GM18511 (cell line): ENCODE measurements at regions not wholly inside any gene's neighbourhood (a gene's known extent, or its start where the extent isn't known, plus 50 kb on each side); places are given as distances from the start of the nearest gene placed in this dataset.
A peak's percentile ranks its signal among the peaks of the same experiment; 100 is the strongest.
"Not testable (repeated sequence)": the region's sequence is repeated elsewhere in the genome, so short reads cannot be mapped to it uniquely, and the experiment has no call there.

Experiments used
- ATAC-seq: cut with Tn5 transposase; IDR thresholded peaks from one replicate; pipeline ENCODE4 v1.9.1; 2021; ENCODE audit warnings: mild to moderate bottlenecking, moderate library complexity; ENCODE audit not compliant: unreplicated experiment

DNA sequence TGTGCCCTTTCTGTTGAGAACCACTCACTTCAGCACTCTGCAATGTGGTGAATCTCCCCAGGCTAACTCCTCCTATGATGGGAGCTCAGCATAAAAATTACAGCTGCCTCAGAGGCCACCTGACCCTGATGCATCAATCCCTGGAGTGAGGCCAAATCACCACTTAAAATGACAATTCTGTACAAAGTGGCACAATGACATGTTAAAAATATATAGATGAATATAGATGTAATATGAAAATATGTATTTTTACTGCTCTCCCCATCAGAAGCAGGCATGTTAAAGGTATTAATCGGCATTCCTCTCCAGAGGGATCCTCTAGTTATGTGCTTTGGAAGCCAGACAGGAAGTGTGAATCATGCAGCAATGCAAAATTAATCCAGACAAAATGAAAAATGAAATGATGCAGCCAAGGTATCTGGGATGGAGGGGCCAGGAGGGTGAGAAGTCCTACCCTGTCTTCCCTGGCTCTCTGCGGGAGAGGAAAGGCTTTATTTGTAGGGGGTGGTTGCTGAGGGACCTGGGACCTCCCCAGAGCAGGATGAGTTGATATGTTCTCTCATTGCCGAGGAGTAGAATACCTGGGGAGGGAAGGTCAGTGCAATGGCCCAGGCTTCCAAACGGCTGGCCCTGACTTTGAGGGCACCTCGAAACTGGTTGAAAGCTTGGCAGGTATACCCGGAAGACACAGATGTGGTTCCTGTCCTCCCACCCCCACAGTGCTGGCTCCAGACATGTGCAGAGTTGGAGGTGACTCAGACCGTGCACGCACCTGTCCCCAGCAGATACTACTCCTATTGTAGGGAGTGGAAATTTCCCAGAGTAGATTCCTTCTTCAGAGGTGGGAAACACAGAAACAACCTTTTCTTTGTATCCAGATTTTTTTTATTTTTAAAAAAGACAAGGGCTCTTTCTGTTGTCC lies 347.9 kb upstream of the NCAM1 start:
- no peak for ATAC-seq

DNA sequence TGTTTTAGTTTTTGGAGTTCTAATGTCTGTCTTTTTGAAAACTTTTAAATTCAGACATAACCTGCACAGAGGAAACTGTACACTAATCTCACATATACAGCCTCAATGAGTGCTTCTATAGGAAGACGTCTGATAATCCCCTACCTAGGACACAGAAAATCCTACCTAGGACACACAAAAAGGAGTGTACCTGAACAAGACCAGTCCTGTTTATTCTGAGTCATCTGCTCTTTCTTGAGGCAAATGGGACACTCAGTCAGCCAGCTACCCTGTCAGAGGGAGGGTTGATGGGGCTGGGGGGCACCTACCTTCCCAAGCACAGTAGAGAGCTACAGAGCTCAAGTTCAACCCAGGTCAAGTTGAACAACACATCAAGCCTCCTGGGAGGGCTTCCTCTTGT lies 346.6 kb upstream of the NCAM1 start:
- no peak for ATAC-seq

DNA sequence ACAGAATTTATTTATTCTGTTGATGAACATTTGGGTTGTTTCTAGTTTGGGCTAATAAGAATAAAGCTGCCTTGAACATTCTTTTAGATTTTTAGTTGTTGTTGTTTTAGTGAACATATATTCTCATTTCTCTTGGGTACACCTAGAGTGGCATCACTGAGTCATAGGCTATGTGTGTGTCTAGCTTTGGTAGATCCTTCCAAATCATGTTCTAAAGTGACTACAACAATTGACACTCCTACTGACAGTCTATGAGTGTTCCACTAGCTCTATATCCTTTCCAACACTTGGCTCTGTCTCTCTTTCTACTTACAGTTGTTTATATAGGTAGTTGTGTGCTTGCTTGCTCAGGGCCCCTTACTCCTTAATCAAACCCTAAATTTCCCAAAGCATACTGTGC lies 346.0 kb upstream of the NCAM1 start:
- no peak for ATAC-seq

DNA sequence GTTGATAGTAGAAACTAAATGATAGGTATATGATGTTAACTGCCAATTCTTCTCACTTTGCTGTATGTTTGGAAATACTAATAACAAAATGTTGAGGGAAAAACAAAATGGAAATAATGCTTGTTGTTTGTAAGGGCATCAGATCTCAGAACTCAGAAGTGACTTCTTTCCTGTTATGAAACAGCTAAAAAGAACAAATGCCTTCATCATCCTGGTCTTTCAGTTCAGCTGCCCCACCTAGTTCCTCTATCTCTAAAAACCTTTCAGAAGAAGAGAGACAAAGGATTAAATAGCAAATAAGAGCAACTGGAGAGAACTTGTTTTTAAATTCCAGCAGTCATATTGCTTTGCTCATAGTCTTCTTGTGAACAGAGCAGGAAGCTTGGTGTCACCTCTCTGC lies 345.3 kb upstream of the NCAM1 start:
- no peak for ATAC-seq

DNA sequence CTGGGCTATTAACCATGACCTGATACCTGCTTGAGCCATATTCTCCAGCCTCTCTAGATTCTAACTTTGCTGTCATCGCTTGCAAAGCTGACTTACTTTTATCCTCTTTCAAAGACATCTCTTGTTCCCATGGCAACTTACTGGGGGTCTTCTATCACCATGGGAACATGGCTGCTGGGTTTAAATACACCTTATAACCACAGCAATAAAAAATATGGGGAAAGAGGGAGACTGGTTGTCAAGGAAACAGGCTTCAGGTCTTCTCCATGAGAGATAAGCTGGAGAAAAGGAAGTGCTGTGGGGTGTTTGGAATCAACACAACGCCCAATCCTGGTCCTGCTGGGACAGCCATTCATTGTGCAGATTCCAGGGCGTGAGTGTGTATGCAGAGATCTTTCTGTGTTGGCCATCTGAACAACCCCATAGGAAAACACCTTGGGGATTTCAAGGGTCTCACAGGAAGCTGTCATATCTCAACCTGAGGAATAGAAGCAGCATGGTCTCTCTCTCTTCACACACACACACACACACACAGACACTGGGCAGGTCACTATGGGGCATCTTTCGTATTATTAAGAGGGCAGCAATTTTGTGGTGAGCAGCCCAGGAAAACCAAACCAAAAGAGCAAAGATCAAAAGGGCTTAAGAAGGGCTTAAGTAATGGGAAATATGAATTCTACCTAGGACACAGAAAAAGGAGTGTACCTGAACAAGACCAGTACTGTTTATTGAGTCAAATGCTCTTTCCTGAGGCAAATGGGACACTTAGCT lies 344.7 kb upstream of the NCAM1 start:
- no peak for ATAC-seq

DNA sequence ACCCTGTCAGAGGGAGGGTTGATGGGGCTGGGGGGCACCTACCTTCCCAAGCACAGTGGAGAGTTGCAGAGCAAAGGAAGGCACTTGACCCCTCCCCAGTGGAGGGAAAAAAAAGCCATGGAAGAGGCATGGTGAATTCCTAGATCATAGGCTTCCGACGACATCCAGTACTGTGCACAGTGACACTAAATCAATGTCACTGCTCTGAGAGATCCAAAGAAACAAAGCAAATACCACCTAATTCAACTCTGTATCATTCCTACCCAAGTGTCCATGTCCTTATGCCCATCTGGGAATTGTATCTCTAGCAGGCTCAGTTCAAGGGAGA lies 344.2 kb upstream of the NCAM1 start:
- ATAC-seq = no peak

DNA sequence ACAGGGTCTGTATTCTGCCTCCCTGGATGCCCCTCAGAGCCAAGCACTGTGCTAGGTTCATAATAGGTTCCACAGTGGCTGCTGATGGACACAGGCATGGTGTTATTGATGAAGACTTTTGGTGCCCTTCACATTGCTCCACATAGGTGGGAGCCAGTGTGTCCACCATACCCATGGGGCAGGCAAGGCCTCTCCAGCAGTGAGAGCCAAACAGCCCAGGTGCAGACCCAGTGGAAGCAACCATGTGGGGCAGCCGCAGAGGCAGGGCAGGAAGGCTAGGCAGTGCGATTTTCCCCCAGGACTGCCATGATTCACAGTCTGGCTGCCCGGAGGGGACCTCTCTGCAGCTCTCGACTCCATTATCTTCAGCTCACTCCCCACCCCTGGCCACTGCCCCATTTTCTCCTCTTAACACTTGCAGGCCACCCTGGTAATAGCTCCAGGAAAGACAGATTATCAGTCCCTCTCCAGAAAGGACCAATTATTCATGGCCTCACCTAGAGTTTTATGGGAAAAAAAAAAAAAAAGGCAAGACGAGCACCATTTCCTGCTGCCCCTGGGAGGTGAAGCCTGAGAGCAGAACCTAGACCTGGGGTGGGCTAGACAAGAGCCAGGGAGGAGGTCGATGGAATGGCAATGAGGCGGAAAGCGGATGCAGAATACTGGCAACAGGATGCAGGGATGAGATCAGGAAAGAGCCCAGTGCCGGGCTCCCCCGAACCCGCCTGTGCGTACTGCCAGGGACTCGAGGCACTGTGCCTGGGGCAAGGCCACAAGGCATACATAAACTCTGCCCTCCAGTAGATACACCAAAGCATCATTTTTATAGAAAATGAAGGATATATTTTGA lies 343.0 kb upstream of the NCAM1 start:
- no peak for ATAC-seq

DNA sequence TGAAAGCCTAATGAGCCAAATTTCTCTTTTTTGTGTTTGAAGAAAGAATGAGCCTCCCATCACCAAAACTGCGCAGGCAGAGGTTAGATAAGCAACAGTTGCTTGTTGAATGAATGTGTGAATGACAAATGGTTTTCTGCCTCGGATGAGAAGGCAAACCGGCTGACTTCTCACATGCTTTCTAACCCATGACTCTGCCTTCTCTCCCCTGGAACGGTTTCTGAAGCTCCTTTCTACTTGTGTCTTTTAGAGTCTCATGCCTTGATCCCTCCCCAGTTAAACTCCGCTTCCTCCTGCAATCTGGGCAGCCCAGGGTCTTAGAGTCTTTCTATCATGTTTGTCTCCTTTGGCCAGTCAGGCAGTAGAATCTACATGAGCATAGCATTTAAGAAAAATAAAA lies 342.1 kb upstream of the NCAM1 start:
- no peak for ATAC-seq

DNA sequence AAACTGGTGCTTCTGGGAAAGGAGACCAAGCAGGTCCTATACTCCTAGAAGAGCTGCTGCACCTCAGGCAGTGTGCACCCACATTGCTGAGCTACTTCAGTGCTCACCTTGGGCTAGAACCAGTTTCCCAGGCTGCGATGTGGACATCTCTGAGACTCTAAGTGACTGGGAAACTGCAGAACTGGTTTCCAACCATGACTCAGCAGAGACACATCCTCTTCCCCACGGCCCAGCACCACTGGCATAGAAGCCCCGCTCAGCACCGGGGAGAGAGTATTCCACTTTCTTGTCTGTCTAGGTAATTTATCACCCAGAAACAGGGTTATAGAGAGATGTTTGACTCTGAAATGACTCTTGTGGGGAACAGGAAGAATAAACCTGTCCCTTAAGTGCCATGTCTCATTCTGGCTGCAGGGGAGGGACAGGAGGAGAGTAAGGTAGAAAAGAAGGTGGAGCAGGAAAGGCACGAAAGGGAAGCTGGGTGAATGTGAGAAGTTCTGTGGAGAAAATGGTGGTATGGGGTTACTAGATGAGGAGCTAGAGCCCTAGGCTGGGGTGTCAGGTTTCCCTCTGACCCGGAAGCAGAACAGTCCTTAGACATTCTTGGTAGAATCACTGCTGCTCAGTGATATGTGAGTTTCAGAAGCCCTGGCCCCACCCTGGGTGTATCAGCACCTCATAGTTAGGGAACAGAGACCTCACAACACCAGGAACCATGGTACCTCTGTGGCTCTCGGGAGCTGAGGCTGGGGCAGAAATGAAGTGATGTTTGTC lies 340.4 kb upstream of the NCAM1 start:
- peak; percentile 46 for ATAC-seq

DNA sequence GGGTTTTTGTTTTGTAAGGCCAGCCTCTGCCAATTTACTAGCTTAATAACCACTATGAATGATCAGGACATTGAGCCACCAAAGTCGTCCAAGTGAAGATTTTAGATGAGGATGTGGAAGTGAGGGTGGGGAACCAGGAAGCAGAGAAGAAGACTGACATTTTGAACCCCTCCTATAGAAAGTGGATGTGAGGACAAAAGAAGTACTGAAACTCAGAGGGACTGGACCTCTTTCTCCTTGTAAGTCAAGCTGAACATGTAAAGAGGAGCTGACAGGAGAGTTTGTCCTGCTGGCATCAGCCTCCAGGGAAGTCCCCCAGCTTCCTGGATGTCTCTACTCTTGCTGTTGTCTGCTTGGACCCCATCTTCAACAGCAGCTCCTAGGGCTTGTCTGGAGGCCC lies 338.2 kb upstream of the NCAM1 start:
- no peak for ATAC-seq

DNA sequence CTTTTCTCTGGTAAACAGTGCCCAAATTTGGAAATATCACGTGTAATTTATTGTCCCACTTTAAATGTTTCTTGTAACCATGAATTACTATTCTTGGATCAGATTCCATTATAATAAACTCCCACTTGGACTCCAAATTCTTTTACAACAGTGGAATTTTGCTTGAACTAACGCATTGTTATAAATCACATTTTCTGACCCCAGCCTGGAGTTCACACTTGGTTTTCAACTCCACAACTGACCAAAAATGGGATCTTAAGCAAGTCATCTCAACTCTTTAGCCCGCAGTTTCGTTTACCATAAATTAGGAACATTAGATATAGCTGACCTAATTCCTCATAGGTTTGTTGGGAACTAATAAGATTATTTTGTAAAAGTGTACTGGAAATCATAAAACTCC lies 336.8 kb upstream of the NCAM1 start:
- ATAC-seq = no peak

DNA sequence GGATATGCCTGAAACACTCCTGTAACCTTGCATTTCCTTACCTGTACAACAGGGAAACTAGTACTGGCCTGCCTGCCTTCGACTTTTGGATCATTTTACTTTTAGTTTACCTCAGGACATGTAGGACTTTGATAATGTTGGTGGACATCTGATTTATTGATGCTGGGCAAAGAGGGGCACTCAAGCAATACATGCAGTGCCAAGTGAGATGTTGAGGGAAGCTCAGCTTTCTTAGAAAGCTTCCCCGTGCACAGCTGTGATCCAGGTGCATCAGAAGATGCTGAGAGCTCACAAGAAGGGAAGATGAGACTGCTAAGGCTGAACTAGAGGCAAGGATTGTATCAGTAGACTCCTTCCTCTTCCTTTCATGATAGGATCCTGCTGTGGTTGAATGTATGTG lies 336.2 kb upstream of the NCAM1 start:
- ATAC-seq = not testable (repeated sequence)

DNA sequence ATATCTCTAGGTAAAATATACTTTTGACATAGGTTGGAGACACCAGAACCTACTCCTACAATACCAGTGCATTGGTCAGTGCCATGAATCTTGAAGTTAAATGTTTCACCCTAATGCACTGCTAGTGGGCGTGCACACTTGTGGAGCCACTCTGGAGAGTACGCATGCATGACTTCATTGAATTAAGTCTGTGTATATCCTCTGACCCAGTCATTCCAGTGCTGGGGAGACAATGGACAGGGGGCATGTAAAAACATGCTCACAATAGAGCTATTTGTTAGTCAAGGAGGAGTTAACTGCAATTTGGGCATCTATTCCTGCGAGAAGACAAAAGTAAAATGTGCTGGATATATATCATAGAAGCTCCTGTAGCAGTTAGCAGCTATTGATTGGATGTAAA lies 335.4 kb upstream of the NCAM1 start:
- ATAC-seq = no peak

DNA sequence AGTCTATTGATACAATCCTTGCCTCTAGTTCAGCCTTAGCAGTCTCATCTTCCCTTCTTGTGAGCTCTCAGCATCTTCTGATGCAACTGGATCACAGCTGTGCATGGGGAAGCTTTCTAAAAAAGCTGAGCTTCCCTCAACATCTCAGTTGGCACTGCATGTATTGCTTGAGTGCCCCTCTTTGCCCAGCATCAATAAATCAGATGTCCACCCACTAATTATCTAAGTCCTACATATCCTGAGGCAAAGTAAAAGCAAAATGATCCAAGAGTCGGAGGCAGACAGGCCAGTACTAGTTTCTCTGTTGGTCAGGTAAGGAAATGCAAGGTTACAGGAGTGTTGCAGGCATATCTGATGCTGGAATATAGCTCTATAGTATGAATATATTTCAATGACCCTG lies 334.5 kb upstream of the NCAM1 start:
- no peak for ATAC-seq

DNA sequence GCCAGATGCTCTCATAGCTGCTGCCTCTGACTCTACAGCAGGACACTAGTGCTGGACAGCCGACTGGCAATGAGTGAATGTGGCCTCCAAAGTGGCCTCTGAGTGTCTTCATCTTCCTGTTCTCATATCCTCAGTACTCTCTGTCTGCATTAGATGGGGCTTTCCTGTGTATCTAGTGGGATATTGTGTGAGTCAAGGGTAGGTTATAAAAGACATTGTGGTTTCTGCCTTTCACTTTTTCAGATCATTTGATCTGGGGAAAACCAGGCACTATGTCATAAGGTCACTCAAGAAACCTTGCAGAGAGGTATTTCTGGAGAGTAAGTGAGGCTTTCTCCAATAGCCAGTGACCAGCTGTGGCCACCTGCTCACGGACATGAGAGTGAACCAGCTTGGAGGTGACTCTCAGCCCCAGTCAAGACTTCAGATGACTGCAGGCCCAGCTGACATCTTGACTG lies 333.6 kb upstream of the NCAM1 start:
- peak; percentile 71 for ATAC-seq

DNA sequence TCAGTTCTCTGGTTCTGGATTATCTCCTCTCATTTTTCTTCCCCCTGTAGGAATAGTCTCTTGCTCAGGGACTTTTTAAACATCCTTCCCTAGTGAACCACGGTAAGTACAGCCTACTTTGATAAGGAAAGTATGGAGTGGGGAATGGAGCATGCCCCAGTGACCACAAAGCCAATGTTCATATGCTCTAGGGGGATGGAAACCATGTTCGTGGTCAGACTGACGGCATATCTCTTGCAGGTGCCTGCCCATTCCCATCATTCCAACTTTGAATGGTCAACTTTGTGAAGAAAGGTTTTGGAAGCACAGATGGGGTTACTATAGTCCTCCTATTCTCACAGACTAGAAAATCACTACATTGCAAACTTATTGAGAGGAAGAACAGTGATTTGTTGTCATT lies 332.5 kb upstream of the NCAM1 start:
- ATAC-seq = no peak

DNA sequence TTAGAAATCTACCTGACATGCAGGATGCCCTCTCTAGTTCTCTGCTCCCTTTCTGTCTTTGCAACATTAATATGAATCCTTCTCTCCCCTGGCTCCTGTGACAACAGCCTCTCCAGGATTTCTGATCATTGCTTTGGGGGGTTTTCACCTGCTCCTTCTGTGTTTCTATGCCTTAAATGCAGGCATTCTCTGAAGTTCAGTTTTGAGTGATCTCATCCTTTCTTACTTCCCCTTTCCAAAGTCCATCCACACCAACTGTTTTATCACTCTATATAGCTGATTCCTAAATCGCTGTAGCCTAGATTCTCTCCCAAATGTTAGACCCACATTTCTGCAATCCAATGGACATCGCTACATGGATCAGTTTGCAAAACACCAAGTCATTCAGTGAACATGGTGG lies 330.7 kb upstream of the NCAM1 start:
- ATAC-seq = no peak

DNA sequence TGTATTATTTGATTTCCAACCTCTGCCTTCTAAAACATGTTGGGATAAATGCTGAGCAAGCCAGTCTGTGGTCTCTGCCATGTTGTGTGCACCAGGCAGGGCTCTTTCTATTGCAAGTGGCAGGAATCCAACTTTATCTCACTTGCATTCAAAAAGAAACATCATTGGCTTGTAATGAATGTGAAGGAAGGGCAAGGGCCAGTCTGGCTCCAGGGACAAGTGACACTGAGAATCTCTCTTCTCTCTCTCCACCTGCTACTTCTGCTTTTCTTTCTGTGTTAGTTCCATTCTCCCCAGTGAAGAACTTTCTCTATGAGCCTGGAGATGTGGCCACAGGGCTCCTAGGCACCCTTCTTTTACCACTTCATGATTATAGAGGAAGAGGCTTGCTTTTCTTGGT lies 329.9 kb upstream of the NCAM1 start:
- peak; percentile 48 for ATAC-seq

DNA sequence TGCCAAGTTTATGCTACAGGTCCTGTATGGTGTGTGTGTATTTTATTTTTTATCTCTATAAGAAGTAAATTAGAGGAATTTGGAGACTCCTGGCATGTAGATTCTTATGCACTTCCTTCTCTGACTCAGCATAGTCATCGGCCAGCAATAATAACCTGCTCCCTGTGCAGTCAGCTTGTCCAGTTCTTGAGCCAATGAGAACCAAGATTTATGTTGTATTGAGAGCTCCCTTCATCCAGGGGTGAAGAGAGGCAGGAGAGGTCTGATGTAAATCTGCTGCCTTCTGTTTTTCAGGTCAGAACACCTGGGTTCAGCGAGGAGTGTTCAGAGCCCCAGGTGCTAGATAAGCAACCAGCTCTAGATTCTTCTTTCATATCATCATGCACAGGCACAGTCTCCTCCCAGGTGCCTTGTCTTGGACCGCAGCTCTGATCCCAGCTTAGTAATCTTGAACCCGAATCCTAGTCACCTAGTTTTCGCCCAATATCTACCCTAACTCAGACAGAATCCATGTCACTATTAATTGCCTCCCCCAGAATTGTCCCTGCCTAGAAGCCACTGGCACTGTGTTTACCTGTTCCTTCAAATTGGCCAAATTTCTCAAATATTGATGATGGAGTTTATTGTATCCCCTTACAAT lies 328.2 kb upstream of the NCAM1 start:
- no peak for ATAC-seq

DNA sequence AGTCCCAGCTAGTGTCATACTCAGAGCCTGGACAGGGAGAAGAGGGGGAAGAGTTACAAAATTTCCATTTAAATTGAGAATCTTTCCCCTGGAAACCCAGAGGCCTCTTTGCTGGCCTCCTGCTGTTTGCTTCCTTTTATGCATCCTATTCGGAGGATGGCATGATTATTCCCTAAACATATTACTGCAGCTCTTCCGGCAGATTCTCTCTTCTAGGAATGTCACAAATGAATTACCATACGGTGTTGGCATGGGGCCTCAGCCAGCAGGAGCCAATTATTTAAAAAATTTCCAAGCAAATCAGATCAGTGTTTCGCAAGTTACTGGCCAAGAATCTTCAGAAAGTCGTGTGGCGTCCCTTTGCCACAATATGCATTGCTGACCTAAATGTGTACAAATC lies 326.7 kb upstream of the NCAM1 start:
- ATAC-seq = no peak
